ENCODE measurements at regions not wholly inside any gene's neighbourhood (a gene's known extent, or its start where the extent isn't known, plus 50 kb on each side); places are given as distances from the start of the nearest gene placed in this dataset.

DNA sequence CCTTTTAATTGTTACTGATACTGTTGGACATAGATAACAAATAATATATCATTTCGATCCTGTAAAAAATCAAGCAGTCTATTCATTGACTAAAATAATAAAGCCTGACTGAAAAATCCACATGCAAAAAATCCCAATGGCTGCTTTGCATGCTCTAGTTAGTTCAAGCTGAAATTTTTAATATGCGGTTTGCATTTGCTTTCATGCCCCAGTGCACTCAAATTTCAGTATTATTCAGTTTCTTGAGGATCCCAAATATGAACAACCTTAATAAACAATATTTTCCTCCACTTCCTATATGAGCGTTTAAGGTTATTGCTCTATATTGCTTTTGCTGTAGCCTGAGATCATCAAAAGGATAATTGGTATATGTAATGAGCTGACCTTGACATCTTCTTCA lies 75.1 kb upstream of the DPH5 start:
- no peak for TF ChIP-seq POLR2AphosphoS5 (IDR thresholded peaks at IDR 0.05; ENCODE audit: borderline replicate concordance, low read depth, low read length)
- no peak for TF ChIP-seq EZH2 (IDR thresholded peaks at IDR 0.05)
- TF ChIP-seq FOXP2 (optimal IDR thresholded peaks at IDR 0.05; ENCODE audit: control extremely low read depth, extremely low read length, insufficient read depth) = no peak

All from SK-N-MC (cell line).